CMK (cell line): ENCODE measurements at regions not wholly inside any gene's neighbourhood (a gene's known extent, or its start where the extent isn't known, plus 50 kb on each side); places are given as distances from the start of the nearest gene placed in this dataset.

Experiments
- DNase-seq: peaks from one replicate; pipeline ENCODE4 v3.0.0-alpha.2; 2010; ENCODE audit warnings: low read depth

DNA sequence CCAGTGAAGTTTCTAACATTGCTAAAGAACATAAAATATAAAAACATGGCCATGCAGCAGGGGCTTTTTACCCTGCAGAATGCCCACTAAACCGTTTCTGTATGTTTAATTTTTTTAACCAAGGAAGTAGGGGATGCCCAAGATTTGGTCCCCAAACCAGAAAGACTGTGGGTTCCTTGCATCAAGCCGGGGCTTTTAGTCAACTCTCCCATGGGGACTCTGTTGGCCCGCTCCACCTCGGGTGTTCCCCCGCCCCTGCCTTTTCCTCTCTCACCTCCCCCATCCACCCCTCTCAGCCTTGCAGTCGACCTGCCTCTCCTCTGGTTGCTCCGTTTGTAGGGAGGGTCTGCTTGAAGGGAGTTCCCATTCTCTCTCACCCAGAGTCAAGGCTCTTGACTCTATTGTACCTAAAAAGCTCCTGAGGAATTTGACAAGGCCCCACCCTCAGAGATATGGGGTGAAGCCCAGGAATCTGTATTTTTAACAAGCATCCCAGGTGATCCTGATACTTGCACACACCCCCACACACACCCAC, 117.5 kb downstream of the TOMM20 start:
- DNase-seq, result no peak

DNA sequence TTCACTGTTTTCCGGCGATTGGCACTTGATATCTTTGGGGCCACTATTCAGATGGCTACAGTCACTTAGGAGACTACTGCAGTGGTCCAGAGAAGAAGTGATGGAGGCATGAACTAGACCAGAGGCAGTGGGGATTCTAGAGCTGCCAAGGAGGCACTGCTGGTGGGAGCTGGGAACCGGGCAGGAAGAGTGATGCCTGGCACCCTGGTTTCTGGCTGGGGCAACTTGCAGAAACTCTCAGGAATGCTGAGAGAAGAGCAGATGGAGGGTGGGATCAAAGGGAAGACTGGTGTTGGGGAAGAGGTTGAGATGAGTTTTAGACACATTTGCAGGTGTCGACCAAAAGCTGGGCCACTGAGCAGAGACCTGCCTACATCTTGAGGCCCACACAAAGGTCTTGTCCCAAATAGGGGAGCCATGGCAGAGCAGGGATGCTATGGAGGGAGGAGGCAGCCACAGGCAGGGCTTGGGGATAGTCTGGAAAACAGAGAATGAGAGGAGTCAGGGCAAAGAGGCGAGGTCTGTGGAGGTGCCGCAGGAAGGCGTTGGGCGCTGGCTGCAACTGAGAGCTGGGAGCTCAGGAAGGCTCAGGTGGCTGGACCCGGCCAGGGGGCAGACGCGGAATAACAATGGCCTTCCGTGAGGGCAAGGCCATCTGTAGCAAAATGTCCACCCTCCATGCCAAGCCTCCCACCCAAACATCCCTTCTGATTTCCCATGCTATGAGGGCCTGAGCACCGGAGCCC, 118.9 kb downstream of the TOMM20 start:
- no peak for DNase-seq

DNA sequence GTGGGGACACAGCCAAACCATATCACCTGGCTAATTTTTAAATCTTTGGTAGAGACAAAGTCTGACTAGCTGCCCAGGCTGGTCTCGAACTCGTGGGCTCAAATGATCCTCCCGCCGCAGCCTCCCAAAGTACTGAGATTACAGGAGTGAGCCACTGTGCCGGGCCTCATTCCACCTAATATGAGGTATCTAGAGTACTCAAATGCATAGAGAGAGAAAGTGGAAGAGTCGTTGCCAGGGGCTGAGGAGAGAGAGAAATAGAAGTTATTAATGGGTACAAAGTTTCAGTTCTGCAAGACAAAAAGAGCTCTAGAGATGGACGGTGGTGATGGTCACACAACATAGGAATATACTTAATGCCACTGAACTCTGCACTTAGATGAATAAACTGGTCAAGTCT, 119.6 kb downstream of the TOMM20 start:
- DNase-seq, result no peak

DNA sequence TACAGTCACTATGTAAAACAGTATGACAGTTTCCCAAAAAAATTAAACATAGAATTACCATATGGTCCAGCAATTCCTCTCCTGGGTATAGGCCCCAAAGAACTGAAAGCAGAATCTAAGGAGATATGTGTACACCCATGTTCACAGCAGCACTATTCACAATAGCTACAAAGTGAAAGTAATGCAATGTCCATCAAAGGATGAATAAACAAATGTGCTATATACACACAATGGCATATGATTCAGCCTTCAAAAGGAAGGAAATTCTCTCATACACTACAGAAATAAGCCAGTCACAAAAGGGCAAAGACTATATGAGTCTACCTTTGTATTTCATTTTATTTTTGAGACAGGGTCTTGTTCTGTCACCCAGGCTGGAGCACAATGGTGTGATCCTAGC, 120.4 kb downstream of the TOMM20 start:
- no peak for DNase-seq

- no peak for DNase-seq
These were observed 121.8 kb downstream of the TOMM20 start for GRCh38 chr1:235006816-235007215.

DNA sequence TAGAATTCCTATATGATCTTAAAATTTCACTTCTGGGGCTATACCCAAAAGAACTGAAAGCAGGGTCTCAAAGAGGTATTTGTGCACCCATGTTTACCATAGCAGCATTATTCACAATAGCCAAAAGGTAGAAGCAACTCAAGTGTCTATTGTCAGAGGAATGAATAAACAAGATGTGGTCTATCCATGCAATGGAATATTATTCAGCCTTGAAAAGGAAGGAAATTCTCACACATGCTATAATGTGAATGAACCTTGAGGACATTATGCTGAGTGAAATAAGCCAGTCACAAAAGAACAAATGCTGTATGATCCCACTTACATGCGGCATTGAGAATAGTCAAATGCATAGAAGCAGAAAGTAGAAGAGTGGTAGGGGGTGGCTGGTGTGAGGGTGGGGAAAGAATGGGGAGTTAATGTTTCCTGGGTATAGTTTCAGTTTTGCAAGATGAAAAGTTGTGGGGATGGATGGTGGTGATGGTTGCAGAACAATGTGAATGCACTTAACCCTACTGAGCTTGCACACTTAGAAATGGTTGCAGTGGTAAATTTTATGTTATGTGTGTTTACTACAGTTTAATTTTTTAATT, 122.4 kb downstream of the TOMM20 start:
- DNase-seq, result no peak

DNA sequence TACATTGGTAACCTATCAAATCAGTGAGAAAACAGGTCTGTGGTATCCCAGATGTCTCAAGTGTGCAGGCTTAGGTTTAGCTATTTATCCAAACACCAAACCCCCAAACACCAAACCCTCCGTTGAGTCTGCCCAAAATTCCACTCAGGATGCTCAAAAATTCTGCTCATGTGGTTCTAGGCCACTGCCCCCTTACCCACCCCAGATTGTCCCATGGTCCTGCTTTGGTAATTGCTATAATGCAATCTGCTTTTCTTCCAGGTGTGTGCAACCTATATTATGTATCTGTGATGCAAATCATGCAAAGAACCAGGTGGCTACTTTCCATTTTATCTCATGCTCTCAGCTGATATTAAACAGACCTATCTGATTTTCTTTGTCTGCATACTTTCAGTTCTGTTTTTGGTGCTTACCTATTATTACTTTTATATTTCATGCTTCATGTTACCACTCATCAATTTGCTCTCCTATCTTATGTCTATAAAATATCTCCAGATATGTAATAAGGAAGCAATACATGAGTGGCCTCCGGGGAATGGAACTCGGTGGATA, 123.7 kb downstream of the TOMM20 start:
- no peak for DNase-seq

- DNase-seq, result no peak
These were observed 124.4 kb downstream of the TOMM20 start for GRCh38 chr1:235004276-235004675.

GRCh38 chr1:235002706-235003300, 125.8 kb downstream of the TOMM20 start:
- DNase-seq, result no peak

DNA sequence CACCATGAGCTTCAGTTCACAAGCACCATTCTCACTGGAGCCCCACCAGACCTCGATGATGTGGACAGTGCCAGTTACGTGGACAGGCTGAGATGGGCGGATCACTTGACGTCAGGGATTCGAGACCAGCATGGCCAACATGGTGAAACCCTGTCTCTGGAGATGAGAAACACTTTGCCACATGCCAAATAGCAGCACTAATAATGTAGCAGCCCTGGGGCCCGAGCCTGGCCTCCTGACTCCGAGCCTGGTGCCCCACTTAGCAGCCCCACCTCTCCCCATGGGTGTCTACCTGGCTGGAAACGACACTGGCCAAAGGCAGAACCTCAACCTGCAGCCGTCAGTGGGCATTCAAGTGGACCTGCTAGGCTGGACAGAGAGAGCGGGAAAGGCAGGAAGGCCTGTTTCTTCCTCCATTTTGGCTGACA, 129.1 kb downstream of the TOMM20 start:
- no peak for DNase-seq

DNA sequence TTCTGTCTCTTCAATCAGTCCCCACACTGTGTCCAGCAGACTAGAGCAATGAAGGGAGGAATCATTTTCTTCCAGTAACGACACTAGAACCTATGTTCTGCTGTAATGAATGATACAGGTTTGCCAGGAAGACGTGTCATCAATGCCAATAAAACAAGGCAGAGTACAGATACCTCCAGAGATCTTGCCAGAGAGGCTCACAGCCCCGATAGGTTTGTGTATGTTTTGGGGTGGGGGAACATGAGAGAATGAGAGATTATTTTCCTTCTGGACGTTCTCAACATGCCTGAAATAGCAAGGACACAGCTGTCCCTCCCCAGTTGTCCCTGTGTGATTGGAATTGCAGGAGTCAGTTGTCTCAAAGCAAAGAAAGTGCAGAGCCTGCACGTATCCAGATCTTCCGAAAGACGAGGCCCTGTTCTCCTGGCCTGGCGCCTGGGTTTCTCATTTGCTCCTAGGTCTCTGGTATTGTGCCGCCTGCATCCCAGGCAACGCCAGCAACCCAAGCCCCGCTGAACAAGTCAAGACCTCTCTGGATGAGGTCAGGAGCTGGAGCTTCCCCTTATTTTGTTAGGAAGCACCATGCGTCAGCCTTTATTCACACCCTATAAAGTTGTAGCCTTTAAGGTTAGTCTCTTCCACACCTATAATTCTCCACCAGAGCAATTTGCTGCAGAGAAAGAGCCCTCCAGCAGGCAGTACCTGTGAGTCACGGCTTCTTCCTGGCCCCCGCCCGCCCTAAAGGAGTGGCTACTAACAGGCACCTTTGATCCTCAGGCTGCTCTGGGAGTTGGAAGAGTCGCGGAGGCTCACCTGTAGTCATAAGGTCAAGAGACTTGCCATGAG, 130.5 kb downstream of the TOMM20 start:
- no peak for DNase-seq

GRCh38 chr1:234997201-234997895, 131.3 kb downstream of the TOMM20 start:
- DNase-seq, result no peak

GRCh38 chr1:234996245-234996757, 132.3 kb downstream of the TOMM20 start:
- no peak for DNase-seq

DNA sequence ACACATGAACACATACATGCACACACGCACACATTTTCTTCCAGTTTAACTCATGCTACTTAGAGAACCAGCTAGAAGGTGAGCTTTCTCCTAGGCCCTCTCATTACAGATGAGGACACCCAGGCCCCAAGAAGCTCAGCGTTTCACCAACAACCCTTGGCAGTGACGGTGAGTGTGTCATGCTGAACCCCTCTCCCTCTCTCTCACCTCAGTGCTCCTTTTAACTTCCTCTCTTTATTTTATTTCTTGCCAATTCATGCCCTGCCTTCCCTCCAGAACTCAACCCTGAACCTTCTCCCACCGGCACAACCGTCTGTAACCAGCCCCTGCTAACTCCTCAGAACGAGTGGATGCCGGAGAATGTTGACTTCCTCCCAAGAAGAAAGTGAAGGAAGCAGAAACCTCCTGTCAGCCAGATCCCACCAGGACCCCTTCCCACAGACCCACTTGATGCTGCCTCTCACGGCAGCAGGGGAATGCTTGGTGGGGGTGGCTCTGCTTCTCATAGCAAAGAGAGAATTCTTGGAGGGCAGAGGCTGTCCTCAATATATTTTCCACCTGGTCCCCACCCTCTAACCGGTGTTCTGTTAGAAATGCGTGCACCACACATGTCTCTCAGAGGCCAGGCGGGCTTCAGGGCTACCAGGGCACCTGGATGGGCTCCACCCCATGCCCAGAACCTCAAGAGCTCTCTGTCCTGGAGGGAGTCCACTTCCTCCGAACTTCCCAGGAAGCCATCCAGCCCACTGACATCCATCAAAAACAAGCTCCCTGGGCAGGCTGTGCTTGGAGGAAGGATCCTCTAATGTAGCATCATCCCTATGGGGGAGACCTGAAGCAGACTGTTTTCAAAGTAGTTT, 134.0 kb downstream of the TOMM20 start:
- DNase-seq, result no peak

GRCh38 chr1:234992065-234992464, 136.6 kb downstream of the TOMM20 start:
- DNase-seq, result no peak

GRCh38 chr1:234990874-234991801, 137.5 kb downstream of the TOMM20 start:
- DNase-seq, result no peak

- no peak for DNase-seq
These were observed 138.3 kb downstream of the TOMM20 start for GRCh38 chr1:234990328-234990675.

DNA sequence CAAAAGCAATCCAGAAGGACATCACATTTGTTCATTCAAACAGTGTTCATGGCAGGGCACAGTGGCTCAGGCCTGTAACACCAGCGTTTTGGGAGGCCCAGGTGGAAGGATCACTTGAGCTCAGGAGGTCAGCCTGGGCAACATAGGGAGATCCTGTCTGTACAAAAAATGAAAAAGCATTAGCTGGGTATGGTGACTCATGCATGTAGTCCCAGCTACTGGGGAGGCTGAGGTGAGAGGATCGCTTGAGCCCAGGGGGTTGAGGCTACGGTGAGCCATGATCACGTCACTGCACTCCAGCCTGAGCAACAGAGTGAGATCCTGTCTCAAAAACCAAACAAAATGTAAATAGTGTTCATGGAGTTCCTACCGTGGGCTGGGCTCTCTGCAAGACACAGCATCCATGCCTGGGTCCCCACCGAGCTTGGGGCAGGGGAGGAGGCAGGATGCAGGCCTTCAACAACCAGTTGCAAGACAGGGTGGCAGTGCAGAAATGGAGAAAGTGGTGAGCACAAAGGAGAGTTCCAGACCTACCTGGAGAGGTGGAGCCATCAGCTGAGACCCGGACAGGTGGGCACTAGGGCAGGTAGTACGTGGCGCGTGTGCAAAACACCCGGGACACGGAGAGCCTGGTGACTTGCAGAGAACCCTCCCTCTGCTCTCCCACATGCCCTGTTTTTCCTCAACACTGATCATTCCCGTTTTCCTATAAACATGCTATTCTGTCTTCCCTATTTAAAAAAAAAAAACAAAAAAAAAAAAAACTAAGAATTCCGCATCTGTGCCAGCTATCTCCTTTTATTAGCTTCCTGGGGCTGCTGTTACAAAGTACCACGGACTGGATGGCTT, 138.9 kb downstream of the TOMM20 start:
- DNase-seq, result no peak
